Brain microvascular endothelial cell (primary cell): ENCODE measurements at regions not wholly inside any gene's neighbourhood (a gene's known extent, or its start where the extent isn't known, plus 50 kb on each side); places are given as distances from the start of the nearest gene placed in this dataset.

Experiments
- DNase-seq: peaks from one replicate; pipeline ENCODE4 v3.0.0-alpha.2; 2020
- H3K27ac ChIP-seq: fragments of 250-450 bp; sonication (Bioruptor Pico); 2 replicates; pipeline ENCODE4 v1.5.1; 2020; ENCODE audit warnings: mild to moderate bottlenecking, moderate library complexity
- H3K27me3 ChIP-seq: fragments of 250-450 bp; sonication (Bioruptor Pico); replicated peaks from 2 replicates; pipeline ENCODE4 v1.5.1; 2020; ENCODE audit warnings: mild to moderate bottlenecking
- H3K36me3 ChIP-seq: fragments of 250-450 bp; sonication (Bioruptor Pico); replicated peaks from 2 replicates; pipeline ENCODE4 v1.5.1; 2020; ENCODE audit warnings: mild to moderate bottlenecking
- H3K4me3 ChIP-seq: 2 replicates; pipeline ENCODE4 v1.5.1; 2011; ENCODE audit warnings: low read depth, mild to moderate bottlenecking, control low read depth, low read length, moderate library complexity
- CTCF ChIP-seq: IDR thresholded peaks from 2 replicates; pipeline ENCODE4 v1.5.1; 2011; ENCODE audit warnings: low read depth, mild to moderate bottlenecking, moderate library complexity, low read length, control low read depth, inconsistent platforms; ENCODE audit errors: missing control alignments
- in situ Hi-C: cut with HindIII; loops from 2 replicates; pipeline ENCODE4 v1.10.0; 2017; ENCODE audit warnings: low sequenced_read_pairs, low pct_ligation_motif_present

GRCh38 chr5:89722538-89722937 is 687.0 kb downstream of the CETN3 start:
- Histone ChIP-seq H3K4me3 (no peak overlapping the region), H3K27me3 (no peaks in the 10 kb centered on the region), H3K27ac (no peak overlapping the region), H3K36me3 (no peaks in the 10 kb centered on the region)
- no peak for TF ChIP-seq CTCF
- DNase-seq, result no peak
- in situ Hi-C loops, result no loop called here

- no peak overlapping the region for H3K27ac ChIP-seq
- no peaks in the 10 kb centered on the region for H3K27me3 ChIP-seq
- no peak for DNase-seq
- in situ Hi-C loops, result no loop called here
- no peaks in the 10 kb centered on the region for H3K36me3 ChIP-seq
- no peak for TF ChIP-seq CTCF
- no peak overlapping the region for H3K4me3 ChIP-seq
Observed at GRCh38 chr5:89721931-89722330, 687.6 kb downstream of the CETN3 start.

GRCh38 chr5:89721353-89721752 is 688.2 kb downstream of the CETN3 start:
- H3K27ac ChIP-seq, result no peak overlapping the region
- no peaks in the 10 kb centered on the region for H3K36me3 ChIP-seq
- no peak for DNase-seq
- in situ Hi-C loops, result no loop called here
- H3K27me3 ChIP-seq, result no peaks in the 10 kb centered on the region
- TF ChIP-seq CTCF, result no peak
- H3K4me3 ChIP-seq, result no peak overlapping the region

- DNase-seq, result no peak
- no peaks in the 10 kb centered on the region for H3K27me3 ChIP-seq
- no peak overlapping the region for H3K27ac ChIP-seq
- in situ Hi-C loops, result no loop called here
- no peaks in the 10 kb centered on the region for H3K36me3 ChIP-seq
- no peak overlapping the region for H3K4me3 ChIP-seq
- no peak for TF ChIP-seq CTCF
Observed at GRCh38 chr5:89712134-89712700, 697.3 kb downstream of the CETN3 start.

GRCh38 chr5:89711526-89711925 is 698.0 kb downstream of the CETN3 start:
- in situ Hi-C loops, result no loop called here
- no peak for TF ChIP-seq CTCF

GRCh38 chr5:89710006-89710405 is 699.5 kb downstream of the CETN3 start:
- no peak for TF ChIP-seq CTCF

More at GRCh38 chr5:89711526-89711925, 698.0 kb downstream of the CETN3 start:
- Histone ChIP-seq H3K27ac (no peak overlapping the region), H3K36me3 (no peaks in the 10 kb centered on the region), H3K4me3 (no peak overlapping the region), H3K27me3 (no peaks in the 10 kb centered on the region)
- no peak for DNase-seq

More at GRCh38 chr5:89710006-89710405, 699.5 kb downstream of the CETN3 start:
- no peaks in the 10 kb centered on the region for H3K27me3 ChIP-seq
- no peaks in the 10 kb centered on the region for H3K36me3 ChIP-seq
- H3K4me3 ChIP-seq, result no peak overlapping the region
- DNase-seq, result no peak
- in situ Hi-C loops, result no loop called here
- no peak overlapping the region for H3K27ac ChIP-seq
